DMS79 treated with DMSO at 0.1 percent for 48 hours (cell line): ENCODE measurements at regions not wholly inside any gene's neighbourhood (a gene's known extent, or its start where the extent isn't known, plus 50 kb on each side); places are given as distances from the start of the nearest gene placed in this dataset.

Experiments used
- DNase-seq: peaks from one replicate; lab custom pipeline; 2025; lab: John Stamatoyannopoulos, UW

DNA sequence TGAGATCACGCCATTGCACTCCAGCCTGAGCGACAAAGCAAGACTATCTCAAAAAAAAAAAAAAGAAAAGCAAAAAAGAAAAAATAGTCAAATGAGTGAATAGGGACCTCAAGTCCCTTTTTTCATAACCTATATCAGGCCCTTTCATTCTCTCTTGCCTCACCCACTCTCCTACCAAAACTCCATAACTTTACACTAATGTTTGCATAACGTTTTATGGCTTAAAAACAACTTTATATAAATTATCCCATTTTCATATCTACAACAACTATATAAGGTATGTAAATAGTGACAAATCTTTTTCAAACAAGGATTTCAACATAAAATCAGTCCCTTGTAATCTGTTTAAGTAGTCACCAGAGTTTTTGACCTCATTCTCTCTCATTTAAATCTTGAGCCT lies 56.9 kb upstream of the PIP5K1B start:
- DNase-seq, result no peak

DNA sequence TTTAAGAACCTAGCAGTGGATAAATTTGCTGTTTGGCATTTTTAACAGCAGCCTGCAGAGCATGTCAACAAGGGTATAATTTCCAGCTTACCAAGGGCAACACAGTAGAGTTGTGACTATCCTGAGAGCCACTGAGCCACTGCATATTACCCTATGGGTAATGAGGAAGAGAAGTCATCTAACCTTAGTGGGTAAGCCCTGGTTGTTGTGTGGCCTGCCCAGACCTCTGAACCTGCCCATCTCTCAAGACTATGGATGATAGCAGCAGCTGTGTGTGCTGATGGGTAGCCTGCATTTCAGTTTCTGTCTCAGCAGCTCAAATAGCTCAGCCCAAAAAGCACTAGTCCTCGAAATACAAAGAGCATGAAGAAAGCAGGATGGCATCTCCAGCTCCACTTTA lies 56.1 kb upstream of the PIP5K1B start:
- no peak for DNase-seq

DNA sequence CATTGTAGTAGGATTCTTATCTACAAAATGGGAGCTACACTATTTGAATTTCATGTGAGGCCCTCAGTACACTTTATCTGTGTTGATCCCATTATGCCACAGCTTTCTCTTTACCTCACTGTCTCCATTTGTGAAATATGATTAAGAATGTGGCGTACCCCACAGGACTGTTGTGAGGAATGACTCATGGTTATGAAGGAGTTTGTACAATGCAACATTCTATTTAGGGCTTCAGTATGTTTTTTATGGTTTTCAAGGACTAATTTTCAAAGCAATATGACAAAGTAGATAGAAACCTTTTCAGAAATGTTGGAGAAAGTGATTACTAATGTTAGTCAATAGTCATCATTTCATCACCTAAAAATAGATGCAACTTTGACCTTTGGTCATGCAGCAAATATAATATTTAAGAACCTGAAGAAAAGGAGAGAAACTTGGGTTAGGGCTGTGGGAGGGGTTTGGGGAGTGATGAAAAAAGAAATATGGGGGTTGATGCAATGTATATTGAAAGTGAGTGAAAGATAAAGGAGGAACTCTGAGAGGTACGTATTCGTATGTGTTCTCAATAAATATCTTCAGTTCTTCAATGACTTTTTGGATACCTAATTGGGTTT lies 53.7 kb upstream of the PIP5K1B start:
- DNase-seq, result no peak

DNA sequence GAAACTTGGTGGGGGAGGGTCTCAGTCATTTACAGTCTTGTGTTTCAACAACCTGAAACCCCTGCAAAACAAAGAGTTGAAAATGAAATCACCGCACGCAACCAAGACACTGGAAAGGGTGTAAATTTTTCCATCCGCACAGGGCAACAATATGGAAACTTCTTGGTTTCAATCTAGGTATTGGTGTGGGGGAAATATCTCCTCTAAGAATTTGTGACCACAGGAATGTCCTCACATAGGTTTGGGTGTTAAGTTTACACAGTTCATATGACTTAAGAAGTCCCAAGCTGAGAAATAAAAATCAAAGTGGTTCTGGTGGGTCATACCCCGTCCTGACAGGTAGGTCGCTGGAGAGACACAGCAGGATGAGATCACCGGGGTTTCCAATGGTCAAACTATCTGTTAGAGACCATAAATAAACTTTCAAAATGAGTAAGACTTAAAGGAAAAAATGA lies 51.9 kb upstream of the PIP5K1B start:
- DNase-seq, result no peak

DNA sequence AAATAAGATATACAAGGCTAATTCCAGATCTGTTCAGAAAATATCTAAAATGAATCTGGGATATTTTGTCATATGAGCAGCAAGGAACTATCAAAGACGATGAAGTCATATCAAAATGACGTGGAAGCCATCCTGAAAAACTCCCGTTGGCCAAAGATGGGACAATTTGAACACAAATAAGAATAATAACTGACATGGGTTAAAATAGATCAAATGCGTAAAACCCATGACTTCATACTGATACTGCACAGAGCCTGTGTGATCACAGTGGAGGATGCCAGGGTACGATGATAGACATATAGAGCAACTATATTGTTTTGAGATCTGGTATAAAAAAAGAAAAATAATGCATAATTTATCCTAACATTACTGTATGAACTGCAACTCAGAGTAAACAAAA lies 51.0 kb upstream of the PIP5K1B start:
- DNase-seq, result no peak
